Spinal cord (tissue), 9 donors: ENCODE measurements at regions not wholly inside any gene's neighbourhood (a gene's known extent, or its start where the extent isn't known, plus 50 kb on each side); places are given as distances from the start of the nearest gene placed in this dataset.

Source experiments
- DNase-seq, 6 donors: peaks; one replicate each; pipeline versions ENCODE4 v3.0.0 to v3.0.0-alpha.2; 2013 to 2015; ENCODE audit warnings: low spot score in 6 of 6, low read depth in 4 of 6
- H3K27ac ChIP-seq: one replicate; pipeline ENCODE4 v1.5.1; 2013; ENCODE audit warnings: low read depth, low read length, control low read depth
- H3K27me3 ChIP-seq: one replicate; pipeline ENCODE4 v1.6.1; 2013; ENCODE audit warnings: low read length; ENCODE audit not compliant: control insufficient read depth, insufficient read depth
- H3K36me3 ChIP-seq: one replicate; pipeline ENCODE4 v1.6.1; 2013; ENCODE audit warnings: low read length; ENCODE audit not compliant: control insufficient read depth, insufficient read depth
- H3K4me1 ChIP-seq: one replicate; pipeline ENCODE4 v1.6.1; 2013; ENCODE audit warnings: low read length; ENCODE audit not compliant: control insufficient read depth, insufficient read depth
- H3K4me3 ChIP-seq: one replicate; pipeline ENCODE4 v1.5.1; 2013; ENCODE audit warnings: low read depth, low read length, control low read depth
- H3K9me3 ChIP-seq: one replicate; pipeline ENCODE4 v1.6.1; 2013; ENCODE audit warnings: low read length; ENCODE audit not compliant: control insufficient read depth, insufficient read depth
- WGBS: methylation state at CpG from one replicate; pipeline ENCODE4 v1.1.5; 2013; ENCODE audit warnings: missing lambda C conversion rate; ENCODE audit not compliant: insufficient coverage; 5-methylcytosine and 5-hydroxymethylcytosine counted together
- donor health status: healthy.

DNA sequence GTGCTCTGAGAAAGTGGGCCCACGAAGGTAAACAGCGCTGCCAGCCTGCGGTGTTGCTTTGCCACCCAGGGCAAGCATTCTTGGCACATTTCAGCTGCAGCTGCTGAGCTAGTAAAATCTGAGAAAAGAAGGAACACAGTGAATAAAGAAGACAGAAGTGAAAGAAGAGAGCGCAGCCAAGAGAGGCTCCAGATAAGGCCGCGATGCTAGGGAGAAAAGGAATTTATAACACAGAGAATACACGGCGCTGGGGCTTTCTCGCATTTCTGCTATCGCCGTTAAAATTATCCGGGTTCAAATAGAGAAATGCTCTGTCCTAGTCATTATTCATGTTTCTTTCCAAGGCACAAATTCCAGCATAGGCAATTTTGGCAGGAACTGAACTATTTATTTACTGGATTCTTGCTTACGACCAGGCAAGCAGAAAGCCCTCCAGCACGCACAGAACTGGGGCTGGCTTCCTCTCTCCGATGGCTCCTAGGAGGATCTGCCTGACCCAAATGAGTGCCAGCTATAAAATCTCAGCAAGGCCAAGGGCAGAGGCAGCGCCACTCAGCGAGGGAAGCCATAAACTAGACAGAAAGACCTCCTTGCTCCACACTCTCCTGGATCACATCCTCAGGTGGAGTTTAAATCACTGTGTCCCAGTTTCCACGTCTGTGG lies 111.2 kb downstream of the ATPSCKMT start:
- peaks cover 21% of the 10 kb centered on the region for H3K4me1 ChIP-seq
- H3K4me3 ChIP-seq = no peak overlapping the region
- H3K27me3 ChIP-seq = no peaks in the 10 kb centered on the region
- no peaks in the 10 kb centered on the region for H3K9me3 ChIP-seq
- 54% methylated on average over 18 of the region's 18 CpGs for WGBS
- H3K36me3 ChIP-seq = no peaks in the 10 kb centered on the region
- DNase-seq = peak in 1 of 6 donors; percentile 67
- peak overlapping the region; percentile 66 for H3K27ac ChIP-seq

DNA sequence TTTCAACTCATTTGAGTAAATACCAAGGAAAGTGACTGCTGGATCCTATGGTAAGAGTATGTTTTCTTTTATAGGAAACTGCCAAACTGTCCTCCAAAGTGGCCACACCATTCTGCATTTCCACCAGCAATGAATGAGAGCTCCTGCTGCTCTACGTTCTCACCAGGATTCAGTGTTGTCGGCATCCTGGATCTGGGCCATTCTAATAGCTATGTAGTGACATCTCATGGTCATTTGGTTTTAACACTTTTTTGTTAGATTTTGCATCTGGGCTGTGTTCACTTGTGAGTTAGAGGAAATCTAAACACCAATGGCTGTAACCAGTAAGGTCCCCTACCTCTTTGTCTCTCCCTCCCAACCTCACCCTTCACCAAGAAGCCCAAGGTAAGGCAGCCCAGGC lies 115.9 kb downstream of the ATPSCKMT start:
- Histone ChIP-seq H3K36me3 (no peaks in the 10 kb centered on the region), H3K27ac (no peak overlapping the region), H3K4me1 (peaks cover 7% of the 10 kb centered on the region), H3K9me3 (no peaks in the 10 kb centered on the region), H3K27me3 (no peaks in the 10 kb centered on the region), H3K4me3 (no peak overlapping the region)
- DNase-seq = peak in 2 of 6 donors; percentile 18 to 26
- 51% methylated on average over 2 of the region's 2 CpGs for WGBS

DNA sequence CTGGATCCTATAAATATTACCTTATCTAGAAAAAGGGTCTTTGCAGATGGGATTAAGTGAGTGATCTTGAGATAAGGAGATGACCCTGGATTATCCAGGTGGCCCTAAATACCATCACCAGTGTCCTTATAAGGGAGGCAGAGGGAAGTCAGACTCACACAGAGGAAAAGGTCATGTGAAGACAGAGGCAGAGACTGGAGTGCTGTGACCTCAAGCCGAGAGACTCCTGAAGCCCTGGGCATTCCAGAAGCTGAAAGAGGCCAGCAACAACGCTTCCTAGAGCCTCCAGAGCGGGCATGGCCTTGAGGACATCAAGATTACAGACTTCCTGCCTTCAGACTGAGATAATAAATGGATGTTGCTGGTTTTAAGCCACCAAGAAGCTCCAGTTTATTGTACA lies 118.8 kb downstream of the ATPSCKMT start:
- no peak for DNase-seq
- Histone ChIP-seq H3K36me3 (no peaks in the 10 kb centered on the region), H3K4me1 (no peaks in the 10 kb centered on the region), H3K27ac (no peak overlapping the region), H3K27me3 (no peaks in the 10 kb centered on the region), H3K9me3 (no peaks in the 10 kb centered on the region), H3K4me3 (no peak overlapping the region)
- WGBS = 85% methylated on average over 3 of the region's 3 CpGs

DNA sequence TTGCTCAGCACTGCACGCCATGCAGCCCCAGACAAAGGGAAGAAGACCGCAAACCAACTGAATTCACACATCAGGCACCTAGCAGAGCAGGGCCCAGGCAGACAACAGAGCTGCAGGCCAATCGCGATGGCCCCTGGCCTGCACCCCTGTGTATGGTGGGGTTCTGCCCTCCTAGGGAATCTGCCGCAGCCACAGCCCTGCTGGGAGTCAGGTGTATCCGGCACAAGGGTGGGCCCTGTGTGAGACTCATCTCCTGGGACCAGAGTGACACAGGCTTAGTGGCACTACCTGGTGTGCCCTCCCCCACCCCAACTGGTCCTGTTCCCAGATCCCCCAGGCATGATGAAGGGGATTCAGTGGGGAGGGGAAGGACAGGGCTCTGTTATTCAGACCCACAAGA lies 122.8 kb downstream of the ATPSCKMT start:
- Histone ChIP-seq H3K27ac (no peak overlapping the region), H3K4me1 (peaks cover 13% of the 10 kb centered on the region), H3K36me3 (no peaks in the 10 kb centered on the region), H3K9me3 (no peaks in the 10 kb centered on the region), H3K4me3 (no peak overlapping the region), H3K27me3 (no peaks in the 10 kb centered on the region)
- 96% methylated on average over 6 of the region's 6 CpGs for WGBS
- DNase-seq = no peak

DNA sequence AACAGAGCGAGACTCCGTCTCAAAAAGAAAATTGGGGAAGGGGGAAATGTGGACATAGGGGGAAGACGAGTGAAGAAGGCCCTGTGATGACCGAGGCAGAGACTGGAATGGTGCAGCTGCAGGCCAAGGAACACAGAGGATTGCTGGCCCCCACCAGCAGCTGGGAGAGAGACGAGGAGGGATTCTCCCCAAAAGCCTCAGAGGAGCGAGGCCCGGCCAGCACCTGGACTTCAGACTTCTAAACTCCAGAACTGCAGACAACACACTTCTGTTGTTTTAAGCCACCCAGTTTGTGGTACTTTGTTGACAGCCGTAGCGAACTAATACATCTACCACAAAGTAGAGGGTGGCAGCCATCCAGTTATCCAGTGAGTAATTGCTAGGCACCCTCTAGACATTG lies 124.6 kb downstream of the ATPSCKMT start:
- no peak overlapping the region for H3K4me3 ChIP-seq
- H3K4me1 ChIP-seq = peaks cover 13% of the 10 kb centered on the region
- 75% methylated on average over 6 of the region's 9 CpGs for WGBS
- H3K27ac ChIP-seq = no peak overlapping the region
- no peak for DNase-seq
- H3K9me3 ChIP-seq = no peaks in the 10 kb centered on the region
- H3K27me3 ChIP-seq = no peaks in the 10 kb centered on the region
- H3K36me3 ChIP-seq = no peaks in the 10 kb centered on the region

DNA sequence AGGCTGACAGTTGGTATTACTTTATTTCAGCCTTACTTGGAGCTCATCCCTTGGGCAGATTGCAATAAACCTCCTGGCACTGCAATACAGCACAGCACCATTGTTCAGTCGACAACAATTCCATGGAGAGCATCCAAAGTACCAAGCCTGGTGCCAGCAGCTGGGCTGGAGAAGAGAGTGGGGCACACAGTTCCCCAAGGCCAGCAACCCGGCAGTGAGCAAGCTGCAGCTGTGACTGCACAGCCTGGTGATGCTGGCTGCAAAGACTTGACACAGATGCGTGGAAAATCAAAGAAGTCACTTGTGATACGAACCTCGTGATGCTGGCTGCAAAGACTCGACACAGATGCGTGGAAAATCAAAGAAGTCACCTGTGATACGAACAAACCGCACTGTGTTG lies 125.4 kb downstream of the ATPSCKMT start:
- no peak overlapping the region for H3K4me3 ChIP-seq
- peaks cover 13% of the 10 kb centered on the region for H3K4me1 ChIP-seq
- H3K27me3 ChIP-seq = no peaks in the 10 kb centered on the region
- H3K9me3 ChIP-seq = no peaks in the 10 kb centered on the region
- 37% methylated on average over 6 of the region's 9 CpGs for WGBS
- H3K27ac ChIP-seq = peak overlapping the region; percentile 42
- H3K36me3 ChIP-seq = no peaks in the 10 kb centered on the region
- DNase-seq = peak in 5 of 6 donors; percentile 50 to 83 (median 63)

DNA sequence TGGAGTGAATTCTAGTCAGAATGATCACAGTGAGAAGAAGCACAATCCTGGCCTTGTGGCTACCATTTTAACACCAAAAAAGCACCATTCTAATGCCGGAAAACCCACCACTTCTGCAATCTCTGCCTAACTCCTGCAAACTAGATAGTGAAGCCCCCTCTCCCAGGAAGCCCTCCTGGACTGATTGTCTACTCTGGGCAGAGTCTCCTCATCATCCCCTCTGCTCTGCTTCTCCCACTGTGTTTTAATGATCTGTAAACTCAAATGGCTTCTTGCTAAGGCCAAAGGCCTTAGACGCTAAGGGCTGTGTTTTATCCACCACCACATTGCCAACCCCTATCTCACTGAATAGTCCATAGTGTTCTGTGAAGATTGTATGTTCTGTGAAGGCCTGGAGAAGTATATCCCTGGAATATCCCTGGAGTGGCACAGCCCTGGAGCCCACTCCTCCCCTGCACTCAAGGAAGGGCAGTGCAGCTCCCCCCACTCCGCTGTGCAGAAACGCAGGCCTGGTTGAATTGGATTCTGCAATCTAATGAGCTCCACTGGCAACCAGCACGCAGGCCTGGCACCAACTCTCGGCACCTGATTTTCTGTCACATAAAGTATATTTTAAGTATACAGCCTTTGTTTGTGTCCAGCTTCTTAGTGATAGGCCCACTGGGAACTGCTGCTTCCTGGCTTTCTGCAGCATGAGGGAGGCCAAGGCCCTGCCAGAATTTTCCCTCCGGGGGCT lies 126.3 kb downstream of the ATPSCKMT start:
- 51% methylated on average over 3 of the region's 7 CpGs for WGBS
- Histone ChIP-seq H3K27me3 (no peaks in the 10 kb centered on the region), H3K4me3 (no peak overlapping the region), H3K9me3 (no peaks in the 10 kb centered on the region), H3K27ac (no peak overlapping the region), H3K4me1 (peaks cover 13% of the 10 kb centered on the region), H3K36me3 (no peaks in the 10 kb centered on the region)
- peak in 3 of 6 donors; percentile 15 to 69 (median 47) for DNase-seq

DNA sequence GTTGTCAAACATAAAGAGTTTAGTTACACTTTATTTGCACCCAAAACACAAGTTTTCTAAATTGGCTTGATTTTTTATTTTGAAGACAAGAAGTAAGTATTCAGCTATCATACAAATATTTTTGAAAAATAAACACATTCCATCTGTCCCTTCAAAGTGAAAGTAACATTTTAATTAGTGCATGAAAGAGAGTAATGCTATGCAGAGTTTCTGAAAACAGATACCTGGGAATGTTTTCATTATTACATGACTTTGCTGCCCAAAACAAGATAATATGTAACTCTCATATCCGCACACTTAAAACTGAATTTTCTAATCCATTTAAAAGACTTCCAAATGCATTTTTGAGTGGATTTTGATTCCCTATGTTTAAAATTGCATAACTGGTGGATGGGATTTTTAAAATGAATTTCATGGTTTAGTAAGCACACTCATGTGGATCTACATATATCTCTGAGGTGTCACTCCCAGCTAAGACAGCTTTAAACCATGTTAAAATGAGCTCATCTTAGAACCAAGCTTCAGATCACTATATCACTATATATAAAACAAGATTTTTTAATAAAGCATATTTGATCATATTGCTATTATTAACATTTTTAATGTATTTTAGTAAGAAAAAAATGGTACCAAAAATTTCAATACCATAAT lies 127.5 kb downstream of the ATPSCKMT start:
- no peaks in the 10 kb centered on the region for H3K36me3 ChIP-seq
- no peak overlapping the region for H3K4me3 ChIP-seq
- DNase-seq = no peak
- no peaks in the 10 kb centered on the region for H3K9me3 ChIP-seq
- no CpG with 5 or more reads among the region's 1 CpG for WGBS
- peaks cover 13% of the 10 kb centered on the region for H3K4me1 ChIP-seq
- H3K27ac ChIP-seq = no peak overlapping the region
- no peaks in the 10 kb centered on the region for H3K27me3 ChIP-seq

DNA sequence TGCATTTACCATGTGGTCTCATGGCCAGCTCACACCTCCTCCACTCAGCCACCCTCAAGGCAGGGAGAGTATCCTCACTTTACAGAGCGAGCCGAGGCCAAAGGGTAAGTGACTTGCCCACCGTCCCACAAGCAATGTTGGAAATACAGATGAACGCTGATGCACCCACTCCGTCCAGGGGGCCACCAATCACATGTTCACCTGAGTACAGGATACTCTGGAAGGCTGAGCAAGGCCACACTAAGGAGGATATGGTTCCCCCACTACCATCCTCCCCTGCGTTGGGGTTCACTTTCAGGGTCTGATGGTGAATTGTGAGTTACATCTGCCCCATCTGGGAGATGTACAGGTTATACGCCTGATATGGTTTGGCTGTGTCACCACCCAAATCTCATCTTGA lies 128.8 kb downstream of the ATPSCKMT start:
- WGBS = 100% methylated on average over 5 of the region's 7 CpGs
- Histone ChIP-seq H3K4me1 (peaks cover 13% of the 10 kb centered on the region), H3K36me3 (no peaks in the 10 kb centered on the region), H3K4me3 (no peak overlapping the region), H3K9me3 (no peaks in the 10 kb centered on the region), H3K27ac (no peak overlapping the region), H3K27me3 (no peaks in the 10 kb centered on the region)
- DNase-seq = no peak

DNA sequence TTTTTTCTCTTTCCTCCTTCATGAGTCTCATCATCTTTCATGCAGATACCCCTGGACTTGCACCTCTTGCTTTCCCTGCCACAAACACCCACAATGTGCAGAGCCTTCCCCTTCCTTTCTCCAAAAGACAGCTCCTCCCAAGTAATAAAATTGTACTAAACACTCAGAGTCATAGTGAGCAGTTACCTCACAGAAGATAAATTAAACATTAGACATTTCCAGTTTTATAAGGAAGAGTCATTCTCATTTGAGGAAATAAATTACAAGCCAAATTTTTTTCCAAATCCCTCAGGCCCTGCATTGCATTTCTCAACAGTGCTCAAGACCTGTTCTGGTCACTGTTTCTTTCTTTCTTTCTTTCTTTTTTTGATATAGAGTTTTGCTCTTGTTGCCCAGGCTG lies 131.5 kb downstream of the ATPSCKMT start:
- Histone ChIP-seq H3K36me3 (no peaks in the 10 kb centered on the region), H3K4me3 (no peak overlapping the region), H3K4me1 (no peaks in the 10 kb centered on the region), H3K9me3 (no peaks in the 10 kb centered on the region), H3K27ac (no peak overlapping the region), H3K27me3 (no peaks in the 10 kb centered on the region)
- no peak for DNase-seq
